HEK293 (cell line): ENCODE measurements at regions not wholly inside any gene's neighbourhood (a gene's known extent, or its start where the extent isn't known, plus 50 kb on each side); places are given as distances from the start of the nearest gene placed in this dataset.

Experiments used
- CTCF ChIP-seq: fragments of 450-650 bp; formaldehyde crosslinking; IDR thresholded peaks from 2 replicates; pipeline ENCODE4 v1.5.1; 2016; ENCODE audit warnings: missing biosample characterization, missing genetic modification characterization
- RBAK ChIP-seq: fragments of 450-650 bp; formaldehyde crosslinking; IDR thresholded peaks from 2 replicates; pipeline ENCODE4 v1.5.1; 2016; ENCODE audit warnings: missing biosample characterization, missing genetic modification characterization
- SALL2 ChIP-seq: fragments of 450-650 bp; formaldehyde crosslinking; IDR thresholded peaks from 2 replicates; pipeline ENCODE4 v1.5.0; 2017; ENCODE audit warnings: missing biosample characterization, mild to moderate bottlenecking, missing genetic modification characterization, borderline replicate concordance
- TCF7L2 ChIP-seq: IDR thresholded peaks from 2 replicates; pipeline ENCODE4 v1.6.1; 2011; ENCODE audit warnings: low read depth, mild to moderate bottlenecking, inconsistent platforms, low read length, moderate library complexity, borderline replicate concordance
- YY1 ChIP-seq: fragments of 450-650 bp; formaldehyde crosslinking; IDR thresholded peaks from 2 replicates; pipeline ENCODE4 v1.5.1; 2018; ENCODE audit warnings: missing biosample characterization, missing genetic modification characterization
- ZBTB11 ChIP-seq: fragments of 450-650 bp; formaldehyde crosslinking; conservative IDR thresholded peaks from 2 replicates; pipeline ENCODE4 v1.5.1; 2016; ENCODE audit warnings: low read depth, missing biosample characterization, missing genetic modification characterization
- ZNF175 ChIP-seq: fragments of 450-650 bp; formaldehyde crosslinking; IDR thresholded peaks from 2 replicates; pipeline ENCODE4 v1.5.1; 2016; ENCODE audit warnings: missing biosample characterization, missing genetic modification characterization
- ZNF292 ChIP-seq: fragments of 450-650 bp; formaldehyde crosslinking; IDR thresholded peaks from 2 replicates; pipeline ENCODE4 v1.5.1; 2016; ENCODE audit warnings: low read depth, missing biosample characterization, missing genetic modification characterization, borderline replicate concordance
- ZNF623 ChIP-seq: fragments of 450-650 bp; formaldehyde crosslinking; IDR thresholded peaks from 2 replicates; pipeline ENCODE4 v1.5.1; 2016; ENCODE audit warnings: missing biosample characterization, missing genetic modification characterization

DNA sequence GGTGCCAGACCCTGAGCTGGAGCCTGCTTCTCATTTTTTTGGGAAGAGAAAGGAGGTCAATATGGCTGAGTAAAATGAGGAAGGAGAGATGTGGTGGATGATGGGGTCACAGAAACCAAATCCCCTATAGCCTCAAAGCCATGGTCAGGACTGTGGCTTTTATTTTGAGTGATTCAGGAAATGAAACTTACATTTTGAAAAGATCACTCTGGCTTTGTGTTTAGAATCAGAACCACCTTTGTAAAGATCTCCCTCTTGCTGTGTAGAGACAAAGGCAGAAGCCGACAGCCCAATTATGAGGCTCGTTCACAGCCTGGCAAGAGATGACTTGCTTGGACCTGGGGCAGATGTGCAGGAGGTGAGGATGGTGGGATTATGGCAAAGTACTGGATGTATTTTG, 121.6 kb upstream of the ANKFN1 start:
- no peak for TF ChIP-seq ZNF292 (tag by site-specific recombination)
- no peak for TF ChIP-seq YY1 (tag by site-specific recombination)
- no peak for TF ChIP-seq ZNF175 (tag by site-specific recombination)
- no peak for TF ChIP-seq SALL2 (tag by site-specific recombination)
- TF ChIP-seq TCF7L2: no peak
- TF ChIP-seq ZNF623 (tag by site-specific recombination): no peak
- TF ChIP-seq ZBTB11 (tag by site-specific recombination): no peak
- no peak for TF ChIP-seq RBAK (tag by site-specific recombination)
- no peak for TF ChIP-seq CTCF (tag by site-specific recombination)
